NCI-H146 treated with DMSO at 0.1 percent for 48 hours (cell line): ENCODE measurements at regions not wholly inside any gene's neighbourhood (a gene's known extent, or its start where the extent isn't known, plus 50 kb on each side); places are given as distances from the start of the nearest gene placed in this dataset.

Experiments
- DNase-seq: peaks from one replicate; lab custom pipeline; 2025; ENCODE audit not compliant: unreplicated experiment; lab: John Stamatoyannopoulos, UW

DNA sequence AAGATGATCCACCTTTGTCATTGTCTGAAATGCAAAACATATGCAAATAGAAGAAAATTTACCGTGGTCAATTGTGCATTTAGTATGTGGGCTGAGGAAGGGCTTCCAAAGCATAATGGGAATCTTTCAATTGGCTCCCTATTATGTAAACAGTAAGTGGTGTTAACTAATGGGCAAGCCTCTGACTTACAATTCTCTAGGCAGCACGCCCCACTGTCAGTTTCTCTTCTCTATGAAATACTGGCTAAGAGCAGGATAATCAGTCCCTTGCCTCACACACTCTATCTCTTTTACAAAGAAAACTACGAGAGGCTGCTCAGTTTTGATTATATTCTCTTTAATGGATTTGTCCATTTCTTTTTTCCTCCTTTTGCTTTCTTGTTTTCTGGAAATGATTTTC, 1272.6 kb downstream of the PCDH19 start:
- DNase-seq: no peak

DNA sequence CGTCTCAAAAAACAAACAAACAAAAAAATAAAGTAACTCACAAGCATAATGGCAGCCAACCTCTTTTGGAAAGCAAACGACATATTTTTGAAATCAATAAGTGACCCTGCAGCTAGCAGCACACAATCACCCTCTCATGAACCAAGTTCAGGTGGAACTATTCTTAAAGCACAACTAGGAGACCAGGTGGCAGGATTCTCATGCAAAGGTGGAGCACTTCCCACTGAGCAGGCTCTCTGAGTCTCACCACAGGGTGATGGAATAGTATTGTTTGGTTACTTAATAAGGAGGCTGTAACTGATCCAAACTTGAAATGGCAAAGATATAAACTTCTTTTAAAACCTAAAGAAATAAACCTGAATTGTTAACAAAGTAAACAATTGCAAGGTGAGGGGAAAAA, 1293.1 kb downstream of the PCDH19 start:
- no peak for DNase-seq

DNA sequence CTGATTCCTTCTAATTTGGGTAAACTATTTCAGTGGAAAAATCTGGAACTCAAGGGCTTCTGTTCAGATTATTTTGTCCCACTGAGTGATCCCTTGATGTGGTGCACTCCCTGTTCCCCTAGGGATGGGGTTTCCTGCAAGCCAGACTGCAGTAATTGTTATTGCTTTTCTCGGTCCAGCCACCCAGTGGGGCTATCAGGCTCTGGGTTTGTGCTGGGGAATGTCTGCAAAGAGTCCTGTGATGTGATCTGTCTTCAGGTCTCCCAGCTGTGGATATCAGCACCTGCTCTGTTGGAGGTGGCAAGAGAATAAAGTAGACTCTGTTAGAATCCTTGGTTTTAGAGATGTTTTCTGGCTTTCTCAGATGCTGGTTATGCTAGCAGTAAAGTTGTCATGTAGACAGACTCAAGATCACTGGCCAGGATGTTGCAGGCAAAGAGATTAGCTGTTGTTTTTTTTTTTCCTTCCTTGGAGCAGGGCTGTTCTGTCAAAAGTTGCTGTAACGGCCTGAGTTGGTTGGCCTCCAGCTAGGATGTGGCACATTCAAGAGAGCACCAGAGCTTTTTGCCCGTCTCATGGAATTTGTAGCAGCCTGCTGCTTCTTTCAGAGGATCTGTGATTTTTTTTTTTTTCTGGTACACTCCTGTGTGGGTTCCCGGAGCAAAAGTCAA, 1314.0 kb downstream of the PCDH19 start:
- no peak for DNase-seq

DNA sequence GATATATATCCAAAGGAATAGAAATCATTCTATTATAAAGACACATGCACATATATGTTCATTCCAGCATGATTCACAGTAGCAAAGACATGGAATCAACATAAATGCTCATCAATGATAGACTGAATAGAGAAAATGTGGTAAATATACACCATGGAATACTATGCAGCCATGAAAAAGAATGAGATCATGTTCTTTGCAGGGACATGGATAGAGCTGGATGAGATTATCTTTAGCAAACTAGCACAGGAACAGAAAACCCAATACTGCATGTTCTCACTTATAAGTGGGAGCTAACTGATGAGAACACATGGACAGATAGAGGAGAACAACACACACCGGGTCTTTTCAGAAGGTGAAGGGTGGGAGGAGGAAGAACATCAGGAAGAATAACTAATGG, 1318.6 kb downstream of the PCDH19 start:
- DNase-seq: no peak

DNA sequence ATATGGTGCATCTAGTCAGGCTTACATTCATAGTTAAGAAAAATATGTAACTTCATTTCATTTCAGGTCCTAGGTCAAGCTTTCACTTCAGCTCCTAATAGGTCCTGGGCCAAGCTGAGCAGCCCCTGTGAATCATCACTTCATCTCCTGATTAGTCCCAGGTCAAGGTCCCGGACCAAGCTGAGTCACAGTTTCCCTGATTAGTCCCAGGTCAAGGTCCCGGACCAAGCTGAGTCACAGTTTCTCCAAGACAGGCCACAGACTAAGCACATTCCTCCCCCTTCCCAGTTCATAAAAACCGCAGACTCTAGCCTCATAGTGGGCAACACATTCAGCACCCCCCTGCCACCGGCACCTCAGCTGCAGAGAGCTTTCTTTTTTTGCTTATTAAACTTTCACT, 1331.8 kb downstream of the PCDH19 start:
- DNase-seq: no peak

DNA sequence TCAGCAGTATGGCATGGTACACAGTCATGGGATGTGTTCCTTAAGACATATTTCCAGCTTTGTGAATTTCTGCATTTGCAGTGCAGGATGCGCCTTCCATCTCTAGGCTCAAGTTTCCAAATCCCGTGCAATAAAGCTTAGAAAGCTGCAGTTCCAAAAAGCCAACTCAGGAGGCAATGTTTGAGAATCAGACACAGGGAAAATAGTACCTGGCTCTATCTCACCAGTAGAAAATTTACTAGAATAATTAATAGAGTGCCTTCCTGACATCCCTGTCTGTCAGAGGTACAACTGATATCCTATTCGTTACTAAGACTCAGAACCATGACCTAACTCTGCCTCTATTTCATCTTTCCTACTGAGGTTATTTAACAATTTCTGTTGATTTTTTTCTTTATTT, 1333.0 kb downstream of the PCDH19 start:
- DNase-seq: no peak

DNA sequence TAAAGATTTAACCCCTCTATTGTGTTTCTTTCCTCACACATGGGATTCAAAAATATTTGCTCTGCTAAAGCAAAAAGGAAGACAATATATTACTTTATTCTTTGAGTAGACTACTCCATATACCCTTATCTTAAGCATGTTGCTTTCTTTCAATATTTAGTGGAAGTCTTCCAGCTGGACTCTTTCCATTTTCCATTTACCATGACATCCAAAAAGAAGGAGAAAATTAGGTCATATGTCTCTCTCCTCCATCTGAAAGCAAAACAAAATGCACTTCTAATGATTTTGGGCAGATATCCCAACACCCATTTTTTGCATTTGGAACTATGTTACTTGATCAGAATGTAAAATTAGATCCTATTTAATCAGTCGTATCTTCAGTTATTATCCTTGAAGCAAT, 1336.5 kb downstream of the PCDH19 start:
- no peak for DNase-seq

DNA sequence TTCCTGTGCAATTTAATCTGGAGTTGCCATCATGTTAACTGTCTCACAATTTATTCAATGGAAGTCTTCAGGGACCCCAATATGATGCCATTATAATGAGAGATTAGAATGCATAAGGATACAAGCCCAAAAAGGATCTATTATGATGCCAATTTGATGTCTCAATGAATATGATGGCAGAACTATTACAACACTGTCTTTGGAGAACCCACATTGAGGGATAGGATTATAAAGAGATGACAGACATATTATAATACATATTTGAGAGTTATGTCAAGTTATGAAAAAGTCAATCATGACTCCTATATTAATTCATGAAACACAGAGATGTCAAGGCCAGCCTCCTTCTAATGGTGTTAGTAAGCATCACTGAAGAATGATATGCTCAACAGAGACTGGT, 1358.4 kb downstream of the PCDH19 start:
- no peak for DNase-seq

DNA sequence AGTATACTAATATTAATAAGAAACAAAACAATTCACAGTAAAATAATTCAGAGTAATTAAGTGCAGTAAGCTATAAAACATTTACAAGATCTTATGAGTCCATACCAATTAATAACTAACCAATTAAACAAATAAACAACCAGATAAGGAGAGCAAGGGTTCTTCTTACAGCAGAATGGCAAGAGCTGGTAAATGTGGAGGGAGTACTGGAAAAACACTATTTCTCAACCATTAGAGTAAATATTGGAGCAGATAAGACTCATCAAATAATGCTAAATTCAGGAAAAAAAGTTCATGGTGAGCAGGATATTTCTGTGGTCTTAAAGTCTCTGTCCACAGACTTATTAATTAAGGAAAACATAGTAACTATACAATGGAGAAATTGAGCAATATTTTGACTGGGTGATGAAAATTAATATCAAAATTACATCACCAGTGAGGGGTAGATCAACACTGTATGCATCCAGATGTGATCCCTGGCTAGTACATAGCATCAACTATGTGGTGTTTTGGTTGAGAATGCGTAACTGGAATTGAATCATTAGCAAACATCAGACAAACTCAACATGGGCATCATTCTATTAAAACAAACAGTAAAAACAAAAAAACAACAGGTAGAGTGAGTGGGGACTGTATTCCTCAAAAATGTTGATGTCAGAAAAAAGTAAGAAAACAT, 1376.7 kb downstream of the PCDH19 start:
- DNase-seq: no peak

DNA sequence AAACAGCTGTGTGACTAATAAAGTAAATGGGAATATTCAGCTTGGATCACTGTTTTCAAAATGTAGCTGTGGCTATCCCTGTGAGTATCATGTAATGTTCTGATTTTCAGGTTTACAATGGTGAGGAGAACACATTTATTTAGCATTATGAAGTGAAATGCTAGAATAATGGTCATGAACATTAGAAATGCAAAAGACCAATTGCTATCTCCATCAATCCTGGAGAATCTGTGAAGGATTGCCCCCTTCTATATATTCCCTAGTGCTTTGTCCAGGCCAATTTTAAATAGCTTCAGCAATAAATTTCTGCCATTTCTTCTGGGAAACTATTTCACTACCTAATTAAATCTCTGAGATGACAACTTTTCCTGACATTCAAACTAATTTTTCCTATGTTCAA, 1399.1 kb downstream of the PCDH19 start:
- no peak for DNase-seq

DNA sequence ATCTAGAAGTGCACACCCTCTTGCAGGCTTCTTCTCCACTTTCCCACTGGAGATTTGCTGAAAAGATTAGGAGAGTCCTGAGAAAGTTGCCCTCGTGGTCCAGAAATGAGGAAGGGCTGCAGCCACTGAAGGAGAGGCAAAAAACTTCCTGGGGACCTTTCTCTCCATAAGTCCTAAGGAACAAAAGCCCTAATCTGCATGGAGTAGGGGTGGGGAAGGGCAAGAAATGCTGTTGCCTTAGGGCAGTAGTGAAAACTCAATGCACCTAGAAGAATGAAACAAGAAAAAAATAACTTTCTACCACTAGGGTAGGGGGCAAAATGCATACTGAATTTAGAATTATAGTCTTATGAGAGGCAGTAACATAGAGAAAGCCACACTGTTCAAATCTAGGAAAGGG, 1408.8 kb downstream of the PCDH19 start:
- no peak for DNase-seq

DNA sequence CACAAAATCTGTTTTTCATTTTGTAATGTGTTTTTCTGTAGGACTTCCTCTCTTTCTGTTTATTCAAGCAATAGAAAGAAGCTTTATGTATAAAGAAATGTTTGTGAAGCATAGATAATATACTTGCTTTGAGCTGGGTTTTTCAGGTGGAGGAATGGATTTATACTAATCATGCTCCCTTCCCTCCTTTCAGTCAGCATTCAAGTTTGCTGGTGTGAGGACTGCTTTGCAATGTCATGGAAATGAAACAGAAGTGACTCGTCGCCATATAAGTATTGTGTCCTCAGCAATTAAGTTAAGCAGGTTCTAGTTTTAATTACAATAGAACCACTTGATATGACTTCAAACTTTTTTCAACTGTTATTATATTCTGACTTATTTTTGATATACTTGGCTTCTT, 1447.1 kb downstream of the PCDH19 start:
- DNase-seq: no peak

DNA sequence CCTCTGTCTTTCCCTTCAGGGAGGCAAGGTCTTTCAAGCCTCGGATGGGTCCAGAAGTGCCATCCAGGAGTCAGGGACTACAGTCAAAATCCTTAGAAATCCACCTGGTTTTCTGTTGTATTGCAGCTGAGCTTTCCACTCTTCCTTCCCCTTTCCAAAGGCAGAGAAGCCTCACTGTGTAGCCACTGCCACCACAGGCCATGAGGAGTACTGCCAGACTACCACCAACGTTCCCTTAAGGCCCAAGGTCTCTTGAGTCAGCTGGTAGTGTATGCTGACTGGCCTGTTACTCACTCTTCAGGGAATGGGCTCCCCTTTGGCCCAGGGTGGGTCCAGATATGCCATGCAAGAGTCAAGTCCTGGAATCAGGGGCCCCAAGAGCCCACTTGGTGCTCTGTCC, 1454.1 kb downstream of the PCDH19 start:
- no peak for DNase-seq

DNA sequence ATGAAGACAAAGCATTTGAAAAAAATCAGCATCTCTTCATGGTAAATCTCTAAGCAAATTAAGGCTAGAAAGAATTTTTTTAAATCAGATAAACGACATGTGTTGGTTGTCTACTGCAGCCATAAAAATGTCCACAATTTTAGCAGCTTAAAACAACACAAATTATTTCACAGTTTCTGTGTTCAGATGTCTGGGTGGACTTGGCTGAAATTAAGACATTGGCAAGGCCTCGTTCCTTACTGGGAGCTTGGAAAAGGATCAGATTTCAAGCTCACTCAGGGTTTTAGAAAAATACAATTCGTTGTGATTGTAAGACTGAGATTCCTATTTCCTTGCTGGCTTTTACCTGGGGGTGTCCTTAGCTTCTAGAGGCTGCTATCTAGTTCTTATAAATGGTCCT, 1470.6 kb downstream of the PCDH19 start:
- DNase-seq: no peak

DNA sequence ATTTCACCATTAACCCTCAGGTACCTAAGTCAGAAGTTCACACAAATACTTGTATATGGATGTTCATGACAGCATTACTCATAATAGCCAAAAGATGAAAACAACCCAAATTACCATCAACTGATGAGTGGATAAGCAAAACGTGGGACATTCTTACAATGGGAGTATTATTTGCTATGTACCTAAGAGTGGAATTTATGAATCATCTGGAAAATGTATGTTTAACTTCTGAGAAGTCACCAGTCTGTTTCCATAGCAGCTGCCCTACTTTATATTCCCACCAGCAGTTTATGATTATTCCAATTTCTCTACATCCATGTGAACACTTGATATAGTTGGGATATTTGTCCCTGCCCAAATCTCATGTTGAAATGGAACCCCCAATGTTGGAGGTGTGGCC, 1478.9 kb downstream of the PCDH19 start:
- DNase-seq: no peak

DNA sequence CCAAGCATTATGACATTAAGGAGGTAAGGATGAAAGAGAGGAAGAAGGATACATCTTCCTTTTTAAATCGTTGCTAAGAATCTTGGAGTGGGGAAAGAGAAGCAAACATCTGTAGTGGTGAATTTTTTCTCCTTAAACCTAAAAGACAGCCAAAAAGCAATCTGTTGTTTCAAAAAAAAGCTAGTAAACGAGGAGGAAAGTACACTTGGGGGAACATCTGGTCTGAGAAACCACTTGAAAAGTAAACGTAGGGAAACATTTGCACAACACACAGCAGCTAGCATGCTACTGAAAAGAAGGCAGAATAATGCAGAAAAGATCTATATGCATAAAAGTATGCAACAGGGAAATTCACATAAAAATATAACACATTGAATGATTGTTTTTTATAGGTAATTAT, 1485.6 kb downstream of the PCDH19 start:
- DNase-seq: no peak

DNA sequence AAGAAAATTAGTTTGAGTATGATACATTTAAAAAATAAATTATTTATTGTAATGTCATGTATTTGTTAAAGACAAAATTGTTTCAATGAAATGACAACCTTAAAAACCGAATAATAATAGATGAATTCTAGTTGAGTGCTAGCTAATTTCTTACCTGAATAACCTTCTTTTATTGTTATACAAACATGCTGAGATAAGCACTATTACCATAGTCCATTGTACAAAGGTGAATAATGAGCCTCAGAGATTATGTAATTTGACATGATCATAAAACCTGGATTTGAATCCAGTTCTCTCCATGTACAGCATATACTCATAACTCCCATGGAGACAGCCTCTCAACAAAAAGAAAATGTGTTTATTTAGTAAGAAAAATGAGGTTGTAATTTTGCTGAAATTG, 1512.9 kb downstream of the PCDH19 start:
- no peak for DNase-seq

DNA sequence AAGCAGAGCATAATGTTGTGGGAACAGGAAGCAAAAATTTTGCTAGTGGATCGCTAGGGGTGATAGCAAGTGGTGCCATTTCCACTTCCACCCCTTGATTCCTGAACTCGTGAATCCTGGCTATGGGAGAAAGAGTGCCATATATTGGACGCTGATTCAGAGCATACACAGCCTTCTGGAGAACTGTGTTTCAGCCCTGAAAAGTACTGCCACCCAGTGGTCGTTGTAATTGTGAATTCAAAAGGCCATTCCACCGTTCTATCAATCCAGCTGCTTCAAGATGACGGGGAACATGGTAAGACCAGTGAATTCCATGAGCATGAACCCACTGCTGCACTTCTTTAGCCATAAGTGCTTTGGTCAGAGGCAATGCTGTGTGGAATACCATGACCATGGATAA, 1559.4 kb downstream of the PCDH19 start:
- peak; percentile 4 for DNase-seq
